Adrenal gland (tissue), 5 donors: ENCODE measurements at regions not wholly inside any gene's neighbourhood (a gene's known extent, or its start where the extent isn't known, plus 50 kb on each side); places are given as distances from the start of the nearest gene placed in this dataset.
"Not testable (repeated sequence)": the region's sequence is repeated elsewhere in the genome, so short reads cannot be mapped to it uniquely, and the experiment has no call there.

Experiments
- POLR2A ChIP-seq, 2 donors: fragments of 450-650 bp; IDR thresholded peaks; one replicate each; pipeline ENCODE4 v1.6.1; 2017; ENCODE audit warnings: antibody characterized with exemption in 2 of 2, mild to moderate bottlenecking in 2 of 2, moderate library complexity in 1 of 2
- TF ChIP-seq, protein P1 (sequence below), 6 experiments: fragments of 450-650 bp in 4 of 6; fragments of 200-600 bp in 2 of 6; sonication (generic) in 1 of 6; IDR thresholded peaks; 1 replicate in 5 of 6; 2 replicates in 1 of 6; pipeline versions ENCODE4 v1.5.1 to v1.8.0; 2016 to 2021; ENCODE audit warnings: antibody characterized with exemption in 6 of 6, mild to moderate bottlenecking in 2 of 6, moderate library complexity in 1 of 6
- donor health status: DM: no; HTN: no; CAD: no.

DNA sequence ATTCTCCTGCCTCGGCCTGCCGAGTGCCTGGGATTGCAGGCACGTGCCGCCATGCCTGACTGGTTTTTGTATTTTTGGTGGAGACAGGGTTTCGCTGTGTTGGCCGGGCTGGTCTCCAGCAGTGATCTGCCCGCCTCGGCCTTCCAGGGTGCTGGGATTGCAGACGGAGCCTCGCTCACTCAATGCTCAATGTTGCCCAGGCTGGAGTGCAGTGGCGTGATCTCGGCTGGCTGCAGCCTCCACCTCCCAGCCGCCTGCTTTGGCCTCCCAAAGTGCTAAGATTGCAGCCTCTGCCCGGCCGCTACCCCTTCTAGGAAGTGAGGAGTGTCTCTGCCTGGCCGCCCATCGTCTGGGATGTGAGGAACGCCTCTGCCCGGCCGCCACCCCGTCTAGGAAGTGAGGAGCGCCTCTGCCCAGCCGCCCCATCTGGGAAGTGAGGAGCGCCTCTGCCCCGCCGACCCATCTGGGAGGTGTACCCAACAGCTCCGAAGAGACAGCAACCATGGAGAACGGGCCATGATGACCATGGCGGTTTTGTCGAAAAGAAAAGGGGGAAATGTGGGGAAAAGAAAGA lies 153.7 kb downstream of the C3orf38 start:
- TF ChIP-seq, protein P1, sequence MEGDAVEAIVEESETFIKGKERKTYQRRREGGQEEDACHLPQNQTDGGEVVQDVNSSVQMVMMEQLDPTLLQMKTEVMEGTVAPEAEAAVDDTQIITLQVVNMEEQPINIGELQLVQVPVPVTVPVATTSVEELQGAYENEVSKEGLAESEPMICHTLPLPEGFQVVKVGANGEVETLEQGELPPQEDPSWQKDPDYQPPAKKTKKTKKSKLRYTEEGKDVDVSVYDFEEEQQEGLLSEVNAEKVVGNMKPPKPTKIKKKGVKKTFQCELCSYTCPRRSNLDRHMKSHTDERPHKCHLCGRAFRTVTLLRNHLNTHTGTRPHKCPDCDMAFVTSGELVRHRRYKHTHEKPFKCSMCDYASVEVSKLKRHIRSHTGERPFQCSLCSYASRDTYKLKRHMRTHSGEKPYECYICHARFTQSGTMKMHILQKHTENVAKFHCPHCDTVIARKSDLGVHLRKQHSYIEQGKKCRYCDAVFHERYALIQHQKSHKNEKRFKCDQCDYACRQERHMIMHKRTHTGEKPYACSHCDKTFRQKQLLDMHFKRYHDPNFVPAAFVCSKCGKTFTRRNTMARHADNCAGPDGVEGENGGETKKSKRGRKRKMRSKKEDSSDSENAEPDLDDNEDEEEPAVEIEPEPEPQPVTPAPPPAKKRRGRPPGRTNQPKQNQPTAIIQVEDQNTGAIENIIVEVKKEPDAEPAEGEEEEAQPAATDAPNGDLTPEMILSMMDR (IDR thresholded peaks at IDR 0.05), result not testable (repeated sequence)
- not testable (repeated sequence) for TF ChIP-seq POLR2A (IDR thresholded peaks at IDR 0.05)
